GM12878 (cell line): ENCODE measurements at regions not wholly inside any gene's neighbourhood (a gene's known extent, or its start where the extent isn't known, plus 50 kb on each side); places are given as distances from the start of the nearest gene placed in this dataset.

Experiments
- CEBPB ChIP-seq, 2 experiments: fragments of 150-350 bp in 1 of 2; IDR thresholded peaks; 2 replicates each; pipeline ENCODE4 v1.6.1; 2012 to 2014; ENCODE audit warnings: low read depth in 2 of 2, low read length in 2 of 2, borderline replicate concordance in 1 of 2, inconsistent platforms in 1 of 2
- CEBPZ ChIP-seq: fragments of 150-350 bp; IDR thresholded peaks from 2 replicates; pipeline ENCODE4 v1.6.1; 2016; ENCODE audit warnings: low read depth, low read length
- CHD2 ChIP-seq: IDR thresholded peaks from 2 replicates; pipeline ENCODE4 v1.6.1; 2011; ENCODE audit warnings: low read depth, low read length, improper control_type of control experiment, borderline replicate concordance
- CREB1 ChIP-seq: IDR thresholded peaks from 2 replicates; pipeline ENCODE4 v1.6.1; 2012; ENCODE audit warnings: low read depth, mild to moderate bottlenecking, inconsistent platforms
- CTCF ChIP-seq, 3 experiments: IDR thresholded peaks in 2 of 3; conservative IDR thresholded peaks in 1 of 3; 2 replicates each; pipeline ENCODE4 v1.5.1; 2011; ENCODE audit warnings: low read depth in 3 of 3, low read length in 3 of 3, mild to moderate bottlenecking in 3 of 3, control low read depth in 2 of 3, moderate library complexity in 2 of 3, inconsistent platforms in 1 of 3, mixed read lengths in 1 of 3; ENCODE audit not compliant: control insufficient read depth in 2 of 3, insufficient read depth in 1 of 3; ENCODE audit errors: extremely low read depth in 1 of 3
- NRF1 ChIP-seq: conservative IDR thresholded peaks from 2 replicates; pipeline ENCODE4 v1.6.1; 2011; ENCODE audit warnings: mild to moderate bottlenecking, low read depth, low read length, improper control_type of control experiment
- POLR2A ChIP-seq: IDR thresholded peaks from 2 replicates; pipeline ENCODE4 v1.6.1; 2011; ENCODE audit warnings: low read depth, mild to moderate bottlenecking, low read length
- SMAD1 ChIP-seq: fragments of 450-650 bp; IDR thresholded peaks from 2 replicates; pipeline ENCODE4 v1.6.1; 2018; ENCODE audit warnings: mild to moderate bottlenecking, low read depth; ENCODE audit not compliant: partially characterized antibody
- USF2 ChIP-seq: IDR thresholded peaks from 2 replicates; pipeline ENCODE4 v1.6.1; 2011; ENCODE audit warnings: low read depth, low read length, improper control_type of control experiment, borderline replicate concordance

GRCh38 chr6:168865522-168865921, 388.1 kb downstream of the THBS2 start:
- no peak for TF ChIP-seq POLR2A
- TF ChIP-seq CEBPB (IDR thresholded peaks at IDR 0.05; ENCODE audit: borderline replicate concordance in 1 of 2, low read depth in 2 of 2, low read length in 2 of 2) = no peak
- no peak for TF ChIP-seq USF2
- TF ChIP-seq CTCF (IDR thresholded peaks at IDR 0.05 in 2 of 3, conservative IDR thresholded peaks at IDR 0.05 in 1 of 3; ENCODE audit: control insufficient read depth in 2 of 3, extremely low read depth in 1 of 3, insufficient read depth in 1 of 3, low read depth in 3 of 3, low read length in 3 of 3) = no peak
- no peak for TF ChIP-seq SMAD1
- no peak for TF ChIP-seq CHD2
- TF ChIP-seq CEBPZ = no peak
- TF ChIP-seq NRF1 = no peak
- no peak for TF ChIP-seq CREB1
